Subcutaneous abdominal adipose tissue (tissue), 5 donors: ENCODE measurements at regions not wholly inside any gene's neighbourhood (a gene's known extent, or its start where the extent isn't known, plus 50 kb on each side); places are given as distances from the start of the nearest gene placed in this dataset.
"Not testable (repeated sequence)": the region's sequence is repeated elsewhere in the genome, so short reads cannot be mapped to it uniquely, and the experiment has no call there.

Source experiments
- H3K27ac ChIP-seq: one replicate; pipeline ENCODE4 v1.7.0; 2013; ENCODE audit warnings: low read depth, mild to moderate bottlenecking, inconsistent platforms, low read length, moderate library complexity
- H3K27me3 ChIP-seq, 5 donors: one replicate each; pipeline ENCODE4 v1.7.0; 2013; ENCODE audit warnings: low read length in 5 of 5, inconsistent platforms in 1 of 5; ENCODE audit not compliant: control insufficient read depth in 5 of 5, insufficient read depth in 4 of 5
- H3K36me3 ChIP-seq, 5 donors: one replicate each; pipeline ENCODE4 v1.7.0; 2013; ENCODE audit warnings: low read length in 5 of 5; ENCODE audit not compliant: control insufficient read depth in 5 of 5, insufficient read depth in 5 of 5
- H3K4me1 ChIP-seq, 5 donors: one replicate each; pipeline ENCODE4 v1.7.0; 2013; ENCODE audit warnings: low read length in 5 of 5, mild to moderate bottlenecking in 3 of 5, moderate library complexity in 1 of 5; ENCODE audit not compliant: control insufficient read depth in 5 of 5, insufficient read depth in 5 of 5
- H3K4me3 ChIP-seq, 5 donors: one replicate each; pipeline ENCODE4 v1.7.0; 2013; ENCODE audit warnings: low read length in 5 of 5, low read depth in 1 of 5
- H3K9ac ChIP-seq, 5 donors: one replicate each; pipeline ENCODE4 v1.7.0; 2013; ENCODE audit warnings: low read length in 5 of 5, mild to moderate bottlenecking in 4 of 5, moderate library complexity in 3 of 5
- H3K9me3 ChIP-seq, 5 donors: one replicate each; pipeline ENCODE4 v1.7.0; 2013; ENCODE audit warnings: low read length in 5 of 5; ENCODE audit not compliant: control insufficient read depth in 5 of 5
- donor health status: healthy.
- donor health status: healthy.
- donor health status: healthy.
- donor health status: healthy.
- donor health status: healthy.

GRCh38 chr9:24793787-24794186 lies 248.1 kb upstream of the IZUMO3 start:
- no peak overlapping the region for H3K9ac ChIP-seq
- no peak overlapping the region for H3K27ac ChIP-seq
- no peak overlapping the region for H3K4me3 ChIP-seq
- H3K36me3 ChIP-seq = no peaks in the 10 kb centered on the region
- no peaks in the 10 kb centered on the region for H3K27me3 ChIP-seq
- H3K9me3 ChIP-seq = peaks cover 0 to 5% (median 0%) of the 10 kb centered on the region in 5 donors
- H3K4me1 ChIP-seq = no peaks in the 10 kb centered on the region

GRCh38 chr9:24776226-24776625 lies 230.5 kb upstream of the IZUMO3 start:
- H3K27ac ChIP-seq = no peak overlapping the region
- H3K27me3 ChIP-seq = no peaks in the 10 kb centered on the region
- peaks cover 0 to 6% (median 0%) of the 10 kb centered on the region in 5 donors for H3K4me1 ChIP-seq
- no peaks in the 10 kb centered on the region for H3K36me3 ChIP-seq
- peaks cover 4 to 23% (median 10%) of the 10 kb centered on the region in 5 donors for H3K9me3 ChIP-seq
- H3K4me3 ChIP-seq = no peak overlapping the region
- H3K9ac ChIP-seq = no peak overlapping the region

GRCh38 chr9:24774199-24774598 lies 228.5 kb upstream of the IZUMO3 start:
- H3K9ac ChIP-seq, H3K27me3 ChIP-seq, H3K4me1 ChIP-seq, H3K4me3 ChIP-seq, H3K27ac ChIP-seq, H3K36me3 ChIP-seq: not testable (repeated sequence)
- H3K9me3 ChIP-seq = peaks cover 4 to 23% (median 10%) of the 10 kb centered on the region in 5 donors

GRCh38 chr9:24766081-24766480 lies 220.4 kb upstream of the IZUMO3 start:
- Histone ChIP-seq H3K27me3 (no peaks in the 10 kb centered on the region), H3K27ac (no peak overlapping the region), H3K9ac (no peak overlapping the region), H3K4me1 (no peaks in the 10 kb centered on the region), H3K36me3 (no peaks in the 10 kb centered on the region), H3K4me3 (no peak overlapping the region), H3K9me3 (peaks cover 0 to 7% (median 0%) of the 10 kb centered on the region in 5 donors)

- H3K36me3 ChIP-seq = no peaks in the 10 kb centered on the region
- no peak overlapping the region for H3K4me3 ChIP-seq
- no peak overlapping the region for H3K27ac ChIP-seq
- no peak overlapping the region for H3K9ac ChIP-seq
- H3K9me3 ChIP-seq = peaks cover 0 to 9% (median 0%) of the 10 kb centered on the region in 5 donors
- no peaks in the 10 kb centered on the region for H3K4me1 ChIP-seq
- no peaks in the 10 kb centered on the region for H3K27me3 ChIP-seq
These were observed 219.5 kb upstream of the IZUMO3 start for GRCh38 chr9:24765025-24765756.

GRCh38 chr9:24738421-24738961 lies 192.8 kb upstream of the IZUMO3 start:
- no peaks in the 10 kb centered on the region for H3K4me1 ChIP-seq
- H3K9ac ChIP-seq = no peak overlapping the region
- no peak overlapping the region for H3K27ac ChIP-seq
- H3K36me3 ChIP-seq = no peaks in the 10 kb centered on the region
- peaks cover 0 to 10% (median 0%) of the 10 kb centered on the region in 5 donors for H3K9me3 ChIP-seq
- H3K4me3 ChIP-seq = no peak overlapping the region
- H3K27me3 ChIP-seq = no peaks in the 10 kb centered on the region

- Histone ChIP-seq H3K27ac (no peak overlapping the region), H3K9ac (no peak overlapping the region), H3K27me3 (no peaks in the 10 kb centered on the region), H3K36me3 (no peaks in the 10 kb centered on the region), H3K4me3 (no peak overlapping the region), H3K9me3 (peaks cover 0 to 3% (median 0%) of the 10 kb centered on the region in 5 donors), H3K4me1 (no peaks in the 10 kb centered on the region)
These were observed 186.1 kb upstream of the IZUMO3 start for GRCh38 chr9:24731754-24732153.

GRCh38 chr9:24721621-24722020 lies 175.9 kb upstream of the IZUMO3 start:
- Histone ChIP-seq H3K4me3 (no peak overlapping the region), H3K9ac (no peak overlapping the region), H3K36me3 (no peaks in the 10 kb centered on the region), H3K9me3 (peaks cover 0 to 3% (median 0%) of the 10 kb centered on the region in 5 donors), H3K4me1 (no peaks in the 10 kb centered on the region), H3K27me3 (no peaks in the 10 kb centered on the region), H3K27ac (no peak overlapping the region)

- no peaks in the 10 kb centered on the region for H3K27me3 ChIP-seq
- H3K9ac ChIP-seq = no peak overlapping the region
- H3K36me3 ChIP-seq = no peaks in the 10 kb centered on the region
- H3K27ac ChIP-seq = no peak overlapping the region
- no peaks in the 10 kb centered on the region for H3K9me3 ChIP-seq
- H3K4me1 ChIP-seq = no peaks in the 10 kb centered on the region
- H3K4me3 ChIP-seq = no peak overlapping the region
These were observed 166.5 kb upstream of the IZUMO3 start for GRCh38 chr9:24712206-24712605.

- no peak overlapping the region for H3K4me3 ChIP-seq
- no peaks in the 10 kb centered on the region for H3K36me3 ChIP-seq
- H3K4me1 ChIP-seq = no peaks in the 10 kb centered on the region
- H3K27ac ChIP-seq = no peak overlapping the region
- no peaks in the 10 kb centered on the region for H3K9me3 ChIP-seq
- H3K27me3 ChIP-seq = no peaks in the 10 kb centered on the region
- no peak overlapping the region for H3K9ac ChIP-seq
These were observed 163.1 kb upstream of the IZUMO3 start for GRCh38 chr9:24708814-24709213.
